ENCODE measurements at regions not wholly inside any gene's neighbourhood (a gene's known extent, or its start where the extent isn't known, plus 50 kb on each side); places are given as distances from the start of the nearest gene placed in this dataset.

DNA sequence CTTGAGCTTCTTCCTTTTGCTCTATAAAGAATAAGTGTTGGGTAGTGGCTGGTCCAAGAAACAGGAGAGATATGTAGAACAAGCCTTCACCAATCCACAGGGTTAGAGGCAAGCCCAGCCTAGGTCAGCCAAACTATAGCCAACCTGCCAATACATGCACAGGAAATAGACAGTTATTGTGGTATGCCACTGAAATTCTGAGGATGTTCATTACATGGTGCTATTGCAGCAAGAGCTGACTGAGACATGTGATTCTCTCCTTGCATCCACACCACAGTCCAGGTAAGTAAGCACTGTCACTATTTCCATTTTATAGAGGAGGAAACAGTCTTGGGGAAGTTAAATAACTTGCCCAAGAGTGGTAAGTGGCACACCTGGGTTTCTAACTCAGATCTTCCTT, 268.1 kb downstream of the NPIPA8 start:
- TF ChIP-seq, protein P1, sequence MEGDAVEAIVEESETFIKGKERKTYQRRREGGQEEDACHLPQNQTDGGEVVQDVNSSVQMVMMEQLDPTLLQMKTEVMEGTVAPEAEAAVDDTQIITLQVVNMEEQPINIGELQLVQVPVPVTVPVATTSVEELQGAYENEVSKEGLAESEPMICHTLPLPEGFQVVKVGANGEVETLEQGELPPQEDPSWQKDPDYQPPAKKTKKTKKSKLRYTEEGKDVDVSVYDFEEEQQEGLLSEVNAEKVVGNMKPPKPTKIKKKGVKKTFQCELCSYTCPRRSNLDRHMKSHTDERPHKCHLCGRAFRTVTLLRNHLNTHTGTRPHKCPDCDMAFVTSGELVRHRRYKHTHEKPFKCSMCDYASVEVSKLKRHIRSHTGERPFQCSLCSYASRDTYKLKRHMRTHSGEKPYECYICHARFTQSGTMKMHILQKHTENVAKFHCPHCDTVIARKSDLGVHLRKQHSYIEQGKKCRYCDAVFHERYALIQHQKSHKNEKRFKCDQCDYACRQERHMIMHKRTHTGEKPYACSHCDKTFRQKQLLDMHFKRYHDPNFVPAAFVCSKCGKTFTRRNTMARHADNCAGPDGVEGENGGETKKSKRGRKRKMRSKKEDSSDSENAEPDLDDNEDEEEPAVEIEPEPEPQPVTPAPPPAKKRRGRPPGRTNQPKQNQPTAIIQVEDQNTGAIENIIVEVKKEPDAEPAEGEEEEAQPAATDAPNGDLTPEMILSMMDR (IDR thresholded peaks at IDR 0.05), result no peak
- TF ChIP-seq E2F4 (CRISPR knock-in tag; IDR thresholded peaks at IDR 0.05; ENCODE audit: borderline replicate concordance, low read depth) (no peak), MAX (CRISPR knock-in tag; IDR thresholded peaks at IDR 0.05) (no peak), TCF7 (CRISPR knock-in tag; IDR thresholded peaks at IDR 0.05; ENCODE audit: low read depth) (no peak), ZNF263 (CRISPR knock-in tag; IDR thresholded peaks at IDR 0.05; ENCODE audit: low read depth) (no peak), KAT7 (CRISPR knock-in tag; IDR thresholded peaks at IDR 0.05; ENCODE audit: borderline replicate concordance) (no peak), SMAD4 (CRISPR knock-in tag; IDR thresholded peaks at IDR 0.05) (no peak)
- TF ChIP-seq, protein P2, sequence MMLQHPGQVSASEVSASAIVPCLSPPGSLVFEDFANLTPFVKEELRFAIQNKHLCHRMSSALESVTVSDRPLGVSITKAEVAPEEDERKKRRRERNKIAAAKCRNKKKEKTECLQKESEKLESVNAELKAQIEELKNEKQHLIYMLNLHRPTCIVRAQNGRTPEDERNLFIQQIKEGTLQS (CRISPR knock-in tag; conservative IDR thresholded peaks at IDR 0.05), result no peak
- TF ChIP-seq, protein P3, sequence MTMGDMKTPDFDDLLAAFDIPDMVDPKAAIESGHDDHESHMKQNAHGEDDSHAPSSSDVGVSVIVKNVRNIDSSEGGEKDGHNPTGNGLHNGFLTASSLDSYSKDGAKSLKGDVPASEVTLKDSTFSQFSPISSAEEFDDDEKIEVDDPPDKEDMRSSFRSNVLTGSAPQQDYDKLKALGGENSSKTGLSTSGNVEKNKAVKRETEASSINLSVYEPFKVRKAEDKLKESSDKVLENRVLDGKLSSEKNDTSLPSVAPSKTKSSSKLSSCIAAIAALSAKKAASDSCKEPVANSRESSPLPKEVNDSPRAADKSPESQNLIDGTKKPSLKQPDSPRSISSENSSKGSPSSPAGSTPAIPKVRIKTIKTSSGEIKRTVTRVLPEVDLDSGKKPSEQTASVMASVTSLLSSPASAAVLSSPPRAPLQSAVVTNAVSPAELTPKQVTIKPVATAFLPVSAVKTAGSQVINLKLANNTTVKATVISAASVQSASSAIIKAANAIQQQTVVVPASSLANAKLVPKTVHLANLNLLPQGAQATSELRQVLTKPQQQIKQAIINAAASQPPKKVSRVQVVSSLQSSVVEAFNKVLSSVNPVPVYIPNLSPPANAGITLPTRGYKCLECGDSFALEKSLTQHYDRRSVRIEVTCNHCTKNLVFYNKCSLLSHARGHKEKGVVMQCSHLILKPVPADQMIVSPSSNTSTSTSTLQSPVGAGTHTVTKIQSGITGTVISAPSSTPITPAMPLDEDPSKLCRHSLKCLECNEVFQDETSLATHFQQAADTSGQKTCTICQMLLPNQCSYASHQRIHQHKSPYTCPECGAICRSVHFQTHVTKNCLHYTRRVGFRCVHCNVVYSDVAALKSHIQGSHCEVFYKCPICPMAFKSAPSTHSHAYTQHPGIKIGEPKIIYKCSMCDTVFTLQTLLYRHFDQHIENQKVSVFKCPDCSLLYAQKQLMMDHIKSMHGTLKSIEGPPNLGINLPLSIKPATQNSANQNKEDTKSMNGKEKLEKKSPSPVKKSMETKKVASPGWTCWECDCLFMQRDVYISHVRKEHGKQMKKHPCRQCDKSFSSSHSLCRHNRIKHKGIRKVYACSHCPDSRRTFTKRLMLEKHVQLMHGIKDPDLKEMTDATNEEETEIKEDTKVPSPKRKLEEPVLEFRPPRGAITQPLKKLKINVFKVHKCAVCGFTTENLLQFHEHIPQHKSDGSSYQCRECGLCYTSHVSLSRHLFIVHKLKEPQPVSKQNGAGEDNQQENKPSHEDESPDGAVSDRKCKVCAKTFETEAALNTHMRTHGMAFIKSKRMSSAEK (CRISPR knock-in tag; IDR thresholded peaks at IDR 0.05; ENCODE audit: borderline replicate concordance), result no peak

Data from WTC11 (cell line).